ENCODE measurements at regions not wholly inside any gene's neighbourhood (a gene's known extent, or its start where the extent isn't known, plus 50 kb on each side); places are given as distances from the start of the nearest gene placed in this dataset.

GRCh38 chr5:61737301-61737963, 405.4 kb downstream of the ZSWIM6 start:
- TF ChIP-seq USF1 (IDR thresholded peaks at IDR 0.05; ENCODE audit: borderline replicate concordance, low read depth) (no peak), GATA2 (CRISPR knock-in tag; IDR thresholded peaks at IDR 0.05) (no peak)
- TF ChIP-seq, protein P1, sequence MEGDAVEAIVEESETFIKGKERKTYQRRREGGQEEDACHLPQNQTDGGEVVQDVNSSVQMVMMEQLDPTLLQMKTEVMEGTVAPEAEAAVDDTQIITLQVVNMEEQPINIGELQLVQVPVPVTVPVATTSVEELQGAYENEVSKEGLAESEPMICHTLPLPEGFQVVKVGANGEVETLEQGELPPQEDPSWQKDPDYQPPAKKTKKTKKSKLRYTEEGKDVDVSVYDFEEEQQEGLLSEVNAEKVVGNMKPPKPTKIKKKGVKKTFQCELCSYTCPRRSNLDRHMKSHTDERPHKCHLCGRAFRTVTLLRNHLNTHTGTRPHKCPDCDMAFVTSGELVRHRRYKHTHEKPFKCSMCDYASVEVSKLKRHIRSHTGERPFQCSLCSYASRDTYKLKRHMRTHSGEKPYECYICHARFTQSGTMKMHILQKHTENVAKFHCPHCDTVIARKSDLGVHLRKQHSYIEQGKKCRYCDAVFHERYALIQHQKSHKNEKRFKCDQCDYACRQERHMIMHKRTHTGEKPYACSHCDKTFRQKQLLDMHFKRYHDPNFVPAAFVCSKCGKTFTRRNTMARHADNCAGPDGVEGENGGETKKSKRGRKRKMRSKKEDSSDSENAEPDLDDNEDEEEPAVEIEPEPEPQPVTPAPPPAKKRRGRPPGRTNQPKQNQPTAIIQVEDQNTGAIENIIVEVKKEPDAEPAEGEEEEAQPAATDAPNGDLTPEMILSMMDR (IDR thresholded peaks at IDR 0.05), result no peak
